Muscle of leg (tissue), 3 donors: ENCODE measurements at regions not wholly inside any gene's neighbourhood (a gene's known extent, or its start where the extent isn't known, plus 50 kb on each side); places are given as distances from the start of the nearest gene placed in this dataset.
"Not testable (repeated sequence)": the region's sequence is repeated elsewhere in the genome, so short reads cannot be mapped to it uniquely, and the experiment has no call there.

Experiments
- DNase-seq: peaks from one replicate; pipeline ENCODE4 v3.0.0; 2013
- H3K27ac ChIP-seq: one replicate; pipeline ENCODE4 v1.5.1; 2013; ENCODE audit warnings: mild to moderate bottlenecking, low read length, control low read depth
- H3K27me3 ChIP-seq: one replicate; pipeline ENCODE4 v1.6.1; 2013; ENCODE audit warnings: low read length; ENCODE audit not compliant: control insufficient read depth, insufficient read depth
- H3K36me3 ChIP-seq: one replicate; pipeline ENCODE4 v1.6.1; 2013; ENCODE audit warnings: low read length; ENCODE audit not compliant: control insufficient read depth, insufficient read depth
- H3K4me1 ChIP-seq: one replicate; pipeline ENCODE4 v1.6.1; 2013; ENCODE audit warnings: low read length; ENCODE audit not compliant: control insufficient read depth, insufficient read depth
- H3K4me3 ChIP-seq: one replicate; pipeline ENCODE4 v1.5.1; 2013; ENCODE audit warnings: low read length, control low read depth
- H3K9me3 ChIP-seq: replicated peaks from 2 replicates; pipeline ENCODE4 v1.6.1; 2013; ENCODE audit warnings: low read depth, low read length; ENCODE audit not compliant: control insufficient read depth
- WGBS: methylation state at CpG from one replicate; pipeline ENCODE4 v1.1.5; 2013; ENCODE audit warnings: missing lambda C conversion rate; ENCODE audit not compliant: insufficient coverage; 5-methylcytosine and 5-hydroxymethylcytosine counted together

DNA sequence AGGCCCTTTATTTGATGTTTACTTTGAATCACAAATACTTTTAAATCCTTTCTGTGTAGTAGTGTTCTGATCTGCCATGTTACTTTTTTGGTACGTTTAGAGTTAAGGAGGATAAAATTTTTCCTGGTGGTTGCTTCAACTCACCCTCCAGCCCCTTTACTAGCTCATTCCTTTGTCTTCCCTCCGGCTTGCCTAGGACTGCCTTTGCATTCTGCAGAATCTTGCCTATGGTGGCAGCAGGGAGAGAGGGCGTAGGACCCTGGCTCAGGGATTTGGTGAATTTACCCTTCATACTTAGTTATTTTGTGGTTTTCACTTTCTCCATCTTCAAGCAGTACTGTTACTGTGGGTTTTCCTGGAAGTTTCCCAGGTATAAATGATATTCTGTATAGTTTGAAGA is 833.5 kb downstream of the XPNPEP1 start:
- Histone ChIP-seq H3K4me1 (no peaks in the 10 kb centered on the region), H3K27me3 (no peaks in the 10 kb centered on the region), H3K4me3 (no peak overlapping the region), H3K9me3 (peaks cover 7% of the 10 kb centered on the region), H3K36me3 (no peaks in the 10 kb centered on the region), H3K27ac (no peak overlapping the region)
- WGBS: no CpG with 5 or more reads among the region's 3 CpGs
- no peak for DNase-seq

DNA sequence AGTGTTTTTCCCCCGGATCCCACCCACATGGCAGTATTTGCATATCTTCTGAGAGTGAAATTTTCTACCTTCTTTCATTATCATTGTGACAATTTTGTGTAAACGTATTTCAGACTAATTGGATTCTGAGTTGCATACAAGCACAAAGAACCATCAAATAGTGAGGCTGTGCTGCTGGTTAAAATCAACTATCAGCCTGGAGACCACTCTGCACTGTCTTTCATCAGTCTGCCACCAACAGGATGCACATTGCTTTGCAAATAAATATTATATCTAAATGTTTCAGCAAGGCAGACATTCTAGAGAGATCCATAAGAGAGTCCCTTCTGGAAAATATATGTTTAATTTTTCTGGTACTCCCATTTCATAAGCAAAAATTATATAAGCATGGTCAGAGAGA is 851.8 kb downstream of the XPNPEP1 start:
- no CpG with 5 or more reads among the region's 2 CpGs for WGBS
- no peak overlapping the region for H3K4me3 ChIP-seq
- no peak for DNase-seq
- H3K27me3 ChIP-seq: no peaks in the 10 kb centered on the region
- no peaks in the 10 kb centered on the region for H3K4me1 ChIP-seq
- H3K27ac ChIP-seq: no peak overlapping the region
- no peaks in the 10 kb centered on the region for H3K36me3 ChIP-seq
- H3K9me3 ChIP-seq: no peaks in the 10 kb centered on the region

- H3K27ac ChIP-seq: no peak overlapping the region
- H3K4me3 ChIP-seq: no peak overlapping the region
- H3K36me3 ChIP-seq: no peaks in the 10 kb centered on the region
- DNase-seq: no peak
- no peaks in the 10 kb centered on the region for H3K27me3 ChIP-seq
- H3K9me3 ChIP-seq: no peaks in the 10 kb centered on the region
- no peaks in the 10 kb centered on the region for H3K4me1 ChIP-seq
Measured at GRCh38 chr10:109070492-109070891, 852.8 kb downstream of the XPNPEP1 start.

- Histone ChIP-seq H3K4me1 (no peaks in the 10 kb centered on the region), H3K9me3 (no peaks in the 10 kb centered on the region), H3K4me3 (no peak overlapping the region), H3K27me3 (no peaks in the 10 kb centered on the region), H3K27ac (no peak overlapping the region), H3K36me3 (no peaks in the 10 kb centered on the region)
- no peak for DNase-seq
Measured at GRCh38 chr10:109067031-109067430, 856.3 kb downstream of the XPNPEP1 start.

DNA sequence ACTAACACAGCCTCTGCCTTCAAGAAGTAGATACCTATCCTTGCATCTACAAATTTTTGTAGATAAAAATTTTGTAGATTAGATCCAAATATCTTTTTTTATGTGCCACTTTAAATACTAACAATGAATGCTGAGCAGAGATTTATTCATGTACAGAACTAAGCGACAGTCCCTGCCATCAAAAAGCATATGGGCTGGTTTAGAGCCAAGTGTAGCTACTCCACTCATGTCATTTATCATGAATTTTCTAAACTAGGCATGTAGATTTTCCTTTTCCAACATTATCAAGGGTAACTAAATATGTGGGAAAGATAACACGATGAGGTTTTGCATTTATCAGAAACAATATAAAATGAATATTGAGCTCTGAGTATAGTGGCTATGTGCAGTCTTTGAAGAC is 857.5 kb downstream of the XPNPEP1 start:
- DNase-seq: no peak
- Histone ChIP-seq H3K4me1 (no peaks in the 10 kb centered on the region), H3K27me3 (no peaks in the 10 kb centered on the region), H3K27ac (no peak overlapping the region), H3K9me3 (no peaks in the 10 kb centered on the region), H3K36me3 (no peaks in the 10 kb centered on the region), H3K4me3 (no peak overlapping the region)
- no CpG with 5 or more reads among the region's 2 CpGs for WGBS

DNA sequence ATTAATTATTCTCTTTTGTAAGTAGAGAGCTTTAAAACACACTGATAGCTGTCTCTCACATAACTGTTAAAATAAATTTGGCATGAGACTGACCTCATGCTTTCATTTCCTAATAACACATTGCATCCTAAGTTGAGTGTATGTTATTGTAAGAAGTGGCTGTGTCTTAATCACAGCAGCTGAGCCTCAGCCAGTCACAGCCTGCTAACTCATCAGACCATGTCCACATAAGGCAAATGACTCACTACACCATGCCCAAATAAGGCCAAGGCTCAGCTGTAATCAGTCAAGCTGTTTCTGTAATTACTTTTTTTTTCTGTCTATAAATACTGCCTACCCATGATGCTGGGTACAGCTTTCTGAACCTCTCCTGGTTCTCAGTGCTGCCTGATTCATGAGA is 860.9 kb downstream of the XPNPEP1 start:
- Histone ChIP-seq H3K36me3 (no peaks in the 10 kb centered on the region), H3K4me3 (no peak overlapping the region), H3K4me1 (no peaks in the 10 kb centered on the region), H3K27me3 (no peaks in the 10 kb centered on the region), H3K27ac (no peak overlapping the region), H3K9me3 (no peaks in the 10 kb centered on the region)
- no peak for DNase-seq

GRCh38 chr10:109055243-109055642 is 868.1 kb downstream of the XPNPEP1 start:
- WGBS: 50% methylated on average over 1 of the region's 2 CpGs
- Histone ChIP-seq H3K4me1 (no peaks in the 10 kb centered on the region), H3K36me3 (no peaks in the 10 kb centered on the region), H3K27ac (no peak overlapping the region), H3K9me3 (no peaks in the 10 kb centered on the region), H3K27me3 (no peaks in the 10 kb centered on the region), H3K4me3 (no peak overlapping the region)
- DNase-seq: no peak

- Histone ChIP-seq H3K27me3 (no peaks in the 10 kb centered on the region), H3K9me3 (peaks cover 2% of the 10 kb centered on the region), H3K36me3 (no peaks in the 10 kb centered on the region), H3K27ac (no peak overlapping the region), H3K4me3 (no peak overlapping the region), H3K4me1 (no peaks in the 10 kb centered on the region)
- DNase-seq: no peak
- WGBS: 100% methylated on average over 4 of the region's 12 CpGs
Measured at GRCh38 chr10:109047856-109048255, 875.5 kb downstream of the XPNPEP1 start.

DNA sequence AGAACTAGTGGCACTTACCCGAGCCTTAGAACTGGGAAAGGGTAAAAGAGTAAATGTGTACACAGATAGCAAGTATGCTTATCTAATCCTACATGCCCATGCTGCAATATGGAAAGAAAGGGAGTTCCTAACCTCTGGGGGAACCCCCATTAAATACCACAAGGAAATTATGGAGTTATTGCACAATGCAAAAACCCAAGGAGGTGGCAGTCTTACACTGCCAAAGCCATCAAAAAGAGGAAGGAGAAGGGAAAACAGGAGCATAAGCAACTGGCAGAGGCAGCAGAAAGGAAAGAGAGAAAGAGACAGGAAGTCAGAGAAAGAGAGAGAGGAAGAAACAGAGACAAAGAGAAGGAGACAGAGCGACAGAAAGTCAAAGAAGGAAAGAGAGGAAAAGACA is 876.9 kb downstream of the XPNPEP1 start:
- H3K4me1 ChIP-seq, H3K36me3 ChIP-seq, H3K27ac ChIP-seq, H3K27me3 ChIP-seq, H3K9me3 ChIP-seq, H3K4me3 ChIP-seq, DNase-seq: not testable (repeated sequence)
- 100% methylated on average over 1 of the region's 2 CpGs for WGBS

DNA sequence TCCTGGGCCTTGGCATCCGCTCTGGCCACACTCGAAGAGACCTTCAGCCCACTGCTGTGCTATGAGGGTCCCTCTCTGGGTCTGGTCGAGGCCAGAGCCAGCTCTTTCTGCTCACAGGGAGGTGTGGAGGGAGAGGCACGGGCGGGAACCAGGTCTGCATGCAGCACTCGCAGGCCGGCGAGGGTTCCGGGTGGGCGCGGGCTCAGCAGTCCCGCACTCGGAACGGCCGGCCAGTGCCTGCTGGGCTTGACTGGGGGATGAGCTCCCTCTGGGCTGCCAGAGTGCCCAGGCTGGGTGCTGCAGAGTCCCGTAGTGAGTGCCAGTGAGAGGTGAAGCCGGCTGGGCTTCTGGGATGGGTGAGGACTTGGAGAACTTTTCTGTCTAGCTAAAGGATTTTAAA is 882.7 kb downstream of the XPNPEP1 start:
- Histone ChIP-seq H3K9me3 (peaks cover 2% of the 10 kb centered on the region), H3K27ac (no peak overlapping the region), H3K4me1 (no peaks in the 10 kb centered on the region), H3K27me3 (no peaks in the 10 kb centered on the region), H3K36me3 (no peaks in the 10 kb centered on the region), H3K4me3 (no peak overlapping the region)
- 92% methylated on average over 16 of the region's 17 CpGs for WGBS
- DNase-seq: no peak

GRCh38 chr10:109037978-109038377 is 885.3 kb downstream of the XPNPEP1 start:
- Histone ChIP-seq H3K4me1 (no peaks in the 10 kb centered on the region), H3K9me3 (no peaks in the 10 kb centered on the region), H3K36me3 (no peaks in the 10 kb centered on the region), H3K27ac (no peak overlapping the region), H3K27me3 (no peaks in the 10 kb centered on the region), H3K4me3 (no peak overlapping the region)
- WGBS: no CpG with 5 or more reads among the region's 4 CpGs
- no peak for DNase-seq
